ENCODE measurements at regions not wholly inside any gene's neighbourhood (a gene's known extent, or its start where the extent isn't known, plus 50 kb on each side); places are given as distances from the start of the nearest gene placed in this dataset.

GRCh38 chr13:107866941-107867623 is 348.3 kb downstream of the LIG4 start:
- peaks cover 32% of the 10 kb centered on the region for H3K27me3 Mint-ChIP-seq (ENCODE audit: low read depth)
- peak overlapping the region; percentile 81 for H3K4me3 Mint-ChIP-seq (ENCODE audit: unreplicated experiment)
- peaks cover 29% of the 10 kb centered on the region for H3K4me1 Mint-ChIP-seq (ENCODE audit: low read depth)
- DNase-seq (ENCODE audit: low spot score) = peak; percentile 77
- H3K36me3 Mint-ChIP-seq (ENCODE audit: low read depth) = no peaks in the 10 kb centered on the region
- H3K9me3 Mint-ChIP-seq (ENCODE audit: low read depth) = no peaks in the 10 kb centered on the region
- no peak overlapping the region for H3K27ac Mint-ChIP-seq (ENCODE audit: unreplicated experiment)
- TF ChIP-seq, protein P1, sequence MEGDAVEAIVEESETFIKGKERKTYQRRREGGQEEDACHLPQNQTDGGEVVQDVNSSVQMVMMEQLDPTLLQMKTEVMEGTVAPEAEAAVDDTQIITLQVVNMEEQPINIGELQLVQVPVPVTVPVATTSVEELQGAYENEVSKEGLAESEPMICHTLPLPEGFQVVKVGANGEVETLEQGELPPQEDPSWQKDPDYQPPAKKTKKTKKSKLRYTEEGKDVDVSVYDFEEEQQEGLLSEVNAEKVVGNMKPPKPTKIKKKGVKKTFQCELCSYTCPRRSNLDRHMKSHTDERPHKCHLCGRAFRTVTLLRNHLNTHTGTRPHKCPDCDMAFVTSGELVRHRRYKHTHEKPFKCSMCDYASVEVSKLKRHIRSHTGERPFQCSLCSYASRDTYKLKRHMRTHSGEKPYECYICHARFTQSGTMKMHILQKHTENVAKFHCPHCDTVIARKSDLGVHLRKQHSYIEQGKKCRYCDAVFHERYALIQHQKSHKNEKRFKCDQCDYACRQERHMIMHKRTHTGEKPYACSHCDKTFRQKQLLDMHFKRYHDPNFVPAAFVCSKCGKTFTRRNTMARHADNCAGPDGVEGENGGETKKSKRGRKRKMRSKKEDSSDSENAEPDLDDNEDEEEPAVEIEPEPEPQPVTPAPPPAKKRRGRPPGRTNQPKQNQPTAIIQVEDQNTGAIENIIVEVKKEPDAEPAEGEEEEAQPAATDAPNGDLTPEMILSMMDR (IDR thresholded peaks at IDR 0.05) = no peak

DNA sequence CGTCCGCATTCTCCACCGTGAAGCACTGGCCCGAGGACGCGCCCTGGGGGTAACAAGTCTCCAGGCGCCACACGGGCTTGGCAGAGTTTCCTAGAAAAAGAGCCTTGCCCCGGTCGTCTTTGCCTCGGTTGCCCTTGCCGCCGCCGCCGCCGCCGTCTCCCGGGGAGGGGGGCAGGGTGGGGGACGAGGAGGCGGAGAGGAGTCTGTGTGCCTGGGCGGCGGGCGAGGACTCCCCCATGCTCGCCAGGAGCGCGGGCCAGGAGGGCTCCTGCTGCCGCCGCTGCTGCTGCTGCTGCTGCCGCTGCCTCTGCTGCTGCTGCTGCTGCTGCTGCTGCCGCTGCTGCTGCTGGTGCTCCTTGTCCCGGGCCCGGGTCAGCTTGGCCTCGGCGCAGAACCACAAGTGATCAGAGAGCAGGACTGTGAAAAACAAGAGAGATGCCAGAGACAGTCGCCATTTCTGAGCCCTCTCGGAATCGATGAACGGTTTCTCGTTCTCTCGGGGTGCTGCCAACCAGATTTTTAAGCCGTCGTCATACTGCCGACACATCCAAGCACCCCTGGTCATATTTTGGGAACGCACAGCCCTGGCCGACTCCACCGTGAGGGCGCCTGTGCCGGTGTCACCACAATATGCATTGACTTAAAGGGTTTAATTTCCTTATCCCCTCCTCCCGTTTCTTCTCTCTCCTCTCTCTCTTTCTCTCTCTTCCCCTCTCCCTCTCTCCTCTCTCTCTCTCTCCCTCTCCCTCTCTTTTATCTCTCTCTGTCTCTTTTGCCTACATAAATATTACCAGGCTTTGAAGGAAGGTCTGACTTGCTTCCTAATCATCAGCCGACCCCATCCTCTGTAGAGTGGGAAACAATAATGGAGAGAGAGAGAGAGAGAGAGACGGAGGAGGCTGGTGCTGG is 349.1 kb downstream of the LIG4 start:
- Mint-ChIP-seq H3K9me3 (ENCODE audit: low read depth) (no peaks in the 10 kb centered on the region), H3K4me1 (ENCODE audit: low read depth) (peaks cover 29% of the 10 kb centered on the region), H3K36me3 (ENCODE audit: low read depth) (no peaks in the 10 kb centered on the region), H3K4me3 (ENCODE audit: unreplicated experiment) (peak overlapping the region; percentile 81), H3K27me3 (ENCODE audit: low read depth) (peaks cover 30% of the 10 kb centered on the region), H3K27ac (ENCODE audit: unreplicated experiment) (no peak overlapping the region)
- TF ChIP-seq, protein P1 (IDR thresholded peaks at IDR 0.05) = no peak
- DNase-seq (ENCODE audit: low spot score) = peak; percentile 79

GRCh38 chr13:107865643-107866031 is 349.7 kb downstream of the LIG4 start:
- Mint-ChIP-seq H3K27ac (ENCODE audit: unreplicated experiment) (no peak overlapping the region), H3K27me3 (ENCODE audit: low read depth) (peaks cover 27% of the 10 kb centered on the region), H3K4me1 (ENCODE audit: low read depth) (peaks cover 29% of the 10 kb centered on the region), H3K36me3 (ENCODE audit: low read depth) (no peaks in the 10 kb centered on the region), H3K9me3 (ENCODE audit: low read depth) (no peaks in the 10 kb centered on the region), H3K4me3 (ENCODE audit: unreplicated experiment) (peak overlapping the region; percentile 81)
- no peak for DNase-seq (ENCODE audit: low spot score)
- TF ChIP-seq, protein P1 (IDR thresholded peaks at IDR 0.05) = no peak

GRCh38 chr13:107865318-107865575 is 350.1 kb downstream of the LIG4 start:
- no peak for DNase-seq (ENCODE audit: low spot score)

More at GRCh38 chr13:107865318-107865575, 350.1 kb downstream of the LIG4 start:
- Mint-ChIP-seq H3K27me3 (ENCODE audit: low read depth) (peaks cover 23% of the 10 kb centered on the region), H3K4me1 (ENCODE audit: low read depth) (peaks cover 29% of the 10 kb centered on the region), H3K9me3 (ENCODE audit: low read depth) (no peaks in the 10 kb centered on the region), H3K36me3 (ENCODE audit: low read depth) (no peaks in the 10 kb centered on the region), H3K27ac (ENCODE audit: unreplicated experiment) (no peak overlapping the region), H3K4me3 (ENCODE audit: unreplicated experiment) (peak overlapping the region; percentile 81)
- TF ChIP-seq, protein P1 (IDR thresholded peaks at IDR 0.05) = no peak

Data from chondrocyte (in vitro differentiated cells).